ENCODE measurements at regions not wholly inside any gene's neighbourhood (a gene's known extent, or its start where the extent isn't known, plus 50 kb on each side); places are given as distances from the start of the nearest gene placed in this dataset.
"Not testable (repeated sequence)": the region's sequence is repeated elsewhere in the genome, so short reads cannot be mapped to it uniquely, and the experiment has no call there.

GRCh38 chr12:67483871-67484554 lies 164.5 kb upstream of the DYRK2 start:
- no peak for TF ChIP-seq CTCF (conservative IDR thresholded peaks at IDR 0.05; ENCODE audit: low read depth, low read length)

GRCh38 chr12:67484791-67485480 lies 163.6 kb upstream of the DYRK2 start:
- DNase-seq (ENCODE audit: low read depth), result no peak
- TF ChIP-seq CTCF (conservative IDR thresholded peaks at IDR 0.05; ENCODE audit: low read depth, low read length), result no peak
- H3K4me3 ChIP-seq (ENCODE audit: low read depth, low read length), result no peak overlapping the region

More at GRCh38 chr12:67483871-67484554, 164.5 kb upstream of the DYRK2 start:
- no peak overlapping the region for H3K4me3 ChIP-seq (ENCODE audit: low read depth, low read length)
- DNase-seq (ENCODE audit: low read depth), result no peak

GRCh38 chr12:67486671-67487070 lies 161.9 kb upstream of the DYRK2 start:
- no peak overlapping the region for H3K4me3 ChIP-seq (ENCODE audit: low read depth, low read length)
- no peak for DNase-seq (ENCODE audit: low read depth)
- no peak for TF ChIP-seq CTCF (conservative IDR thresholded peaks at IDR 0.05; ENCODE audit: low read depth, low read length)

GRCh38 chr12:67488349-67488748 lies 160.2 kb upstream of the DYRK2 start:
- not testable (repeated sequence) for DNase-seq (ENCODE audit: low read depth); H3K4me3 ChIP-seq (ENCODE audit: low read depth, low read length)

GRCh38 chr12:67489007-67489406 lies 159.5 kb upstream of the DYRK2 start:
- TF ChIP-seq CTCF (conservative IDR thresholded peaks at IDR 0.05; ENCODE audit: low read depth, low read length), result no peak
- H3K4me3 ChIP-seq (ENCODE audit: low read depth, low read length), result no peak overlapping the region
- DNase-seq (ENCODE audit: low read depth), result no peak

- no peak for DNase-seq (ENCODE audit: low read depth)
- TF ChIP-seq CTCF (conservative IDR thresholded peaks at IDR 0.05; ENCODE audit: low read depth, low read length), result no peak
- no peak overlapping the region for H3K4me3 ChIP-seq (ENCODE audit: low read depth, low read length)
Measured at GRCh38 chr12:67496581-67496980, 152.0 kb upstream of the DYRK2 start.

GRCh38 chr12:67498991-67499390 lies 149.6 kb upstream of the DYRK2 start:
- no peak for DNase-seq (ENCODE audit: low read depth)

More at GRCh38 chr12:67498991-67499390, 149.6 kb upstream of the DYRK2 start:
- TF ChIP-seq CTCF (conservative IDR thresholded peaks at IDR 0.05; ENCODE audit: low read depth, low read length), result no peak
- no peak overlapping the region for H3K4me3 ChIP-seq (ENCODE audit: low read depth, low read length)
